GM10266 (cell line): ENCODE measurements at regions not wholly inside any gene's neighbourhood (a gene's known extent, or its start where the extent isn't known, plus 50 kb on each side); places are given as distances from the start of the nearest gene placed in this dataset.

Source experiments
- DNase-seq: peaks from one replicate; pipeline ENCODE4 v3.0.0; 2012; ENCODE audit errors: extremely low spot score
- TF ChIP-seq, protein P1 (sequence below): IDR thresholded peaks from 2 replicates; pipeline ENCODE4 v1.5.1; 2012; ENCODE audit warnings: mild to moderate bottlenecking, low read depth; ENCODE audit not compliant: control insufficient read depth, insufficient read depth; ENCODE audit errors: missing control alignments

DNA sequence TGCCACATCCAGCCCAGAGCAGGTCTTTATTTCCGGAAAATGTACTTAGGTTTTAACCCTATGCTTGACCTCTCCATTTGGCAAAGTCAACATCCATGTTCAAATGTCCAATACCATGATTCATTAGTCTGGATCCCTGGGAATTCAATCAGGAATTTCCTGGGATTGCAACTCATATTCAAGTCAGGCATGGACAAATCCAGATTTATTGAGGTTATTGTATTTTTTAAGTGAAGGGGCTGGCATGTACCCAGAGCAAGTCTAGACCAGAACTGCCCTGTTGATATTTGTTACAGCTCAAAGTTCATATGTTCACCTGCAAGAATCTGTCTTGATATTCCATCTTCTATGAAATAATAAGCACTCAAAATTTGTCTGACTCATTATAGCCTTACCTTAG lies 521.1 kb downstream of the ADGRL2 start:
- TF ChIP-seq, protein P1, sequence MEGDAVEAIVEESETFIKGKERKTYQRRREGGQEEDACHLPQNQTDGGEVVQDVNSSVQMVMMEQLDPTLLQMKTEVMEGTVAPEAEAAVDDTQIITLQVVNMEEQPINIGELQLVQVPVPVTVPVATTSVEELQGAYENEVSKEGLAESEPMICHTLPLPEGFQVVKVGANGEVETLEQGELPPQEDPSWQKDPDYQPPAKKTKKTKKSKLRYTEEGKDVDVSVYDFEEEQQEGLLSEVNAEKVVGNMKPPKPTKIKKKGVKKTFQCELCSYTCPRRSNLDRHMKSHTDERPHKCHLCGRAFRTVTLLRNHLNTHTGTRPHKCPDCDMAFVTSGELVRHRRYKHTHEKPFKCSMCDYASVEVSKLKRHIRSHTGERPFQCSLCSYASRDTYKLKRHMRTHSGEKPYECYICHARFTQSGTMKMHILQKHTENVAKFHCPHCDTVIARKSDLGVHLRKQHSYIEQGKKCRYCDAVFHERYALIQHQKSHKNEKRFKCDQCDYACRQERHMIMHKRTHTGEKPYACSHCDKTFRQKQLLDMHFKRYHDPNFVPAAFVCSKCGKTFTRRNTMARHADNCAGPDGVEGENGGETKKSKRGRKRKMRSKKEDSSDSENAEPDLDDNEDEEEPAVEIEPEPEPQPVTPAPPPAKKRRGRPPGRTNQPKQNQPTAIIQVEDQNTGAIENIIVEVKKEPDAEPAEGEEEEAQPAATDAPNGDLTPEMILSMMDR: no peak
- no peak for DNase-seq

DNA sequence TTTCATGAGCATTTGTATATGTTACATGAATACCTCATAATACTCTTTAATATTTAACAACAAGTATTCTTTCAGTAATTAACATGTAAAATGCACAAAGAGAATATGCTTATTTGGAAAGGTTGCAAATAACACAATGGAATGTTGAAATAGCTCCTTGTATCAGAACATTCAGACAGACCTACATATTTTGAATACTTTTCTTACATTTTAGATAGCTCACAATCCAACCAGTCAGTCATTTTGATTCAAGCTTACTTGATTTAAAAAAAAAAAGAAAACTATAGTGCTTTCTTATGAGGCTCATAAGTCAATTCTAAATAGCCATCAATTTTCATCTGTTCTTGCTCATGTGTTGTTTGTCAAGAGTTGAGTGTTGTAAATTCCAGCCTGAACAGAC lies 518.8 kb downstream of the ADGRL2 start:
- TF ChIP-seq, protein P1: no peak
- DNase-seq: no peak

DNA sequence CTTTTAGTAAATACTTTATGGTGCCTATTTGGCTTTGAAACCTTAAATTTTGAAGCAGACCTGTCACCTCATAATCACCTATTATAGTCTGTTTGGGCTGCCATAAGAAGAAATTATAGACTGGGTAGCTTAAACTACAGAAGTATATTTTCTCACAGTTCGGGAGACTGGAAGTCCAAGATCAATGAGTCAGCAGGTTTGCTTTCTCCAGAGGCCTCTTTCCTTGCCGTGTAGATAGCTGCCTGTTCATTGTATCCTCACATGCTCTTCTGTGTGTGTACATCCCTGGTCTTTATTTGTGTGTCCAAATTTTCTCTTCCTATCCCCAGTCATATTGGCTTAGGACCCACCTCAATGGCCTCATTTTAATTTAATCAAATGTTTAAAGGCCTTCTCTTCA lies 518.2 kb downstream of the ADGRL2 start:
- DNase-seq: no peak
- TF ChIP-seq, protein P1: no peak

DNA sequence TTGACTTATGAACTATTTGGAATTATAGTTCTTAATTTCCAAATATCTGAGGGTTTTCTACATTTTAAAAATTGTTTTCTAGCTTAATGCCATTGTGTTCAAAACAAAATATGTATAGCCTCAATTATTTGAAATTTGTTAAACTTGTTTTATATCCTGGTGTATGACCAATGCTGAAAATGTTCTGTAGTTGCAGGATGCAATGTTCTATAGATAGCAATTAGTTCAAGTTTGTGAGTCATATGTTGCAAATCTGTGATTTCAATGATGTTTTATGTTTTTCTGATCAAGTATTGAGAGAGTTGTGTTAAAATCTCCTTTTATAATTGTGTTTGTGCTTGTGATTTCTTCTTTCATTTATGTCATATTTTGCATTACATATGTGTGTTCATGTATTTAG lies 517.5 kb downstream of the ADGRL2 start:
- TF ChIP-seq, protein P1: no peak
- DNase-seq: no peak

DNA sequence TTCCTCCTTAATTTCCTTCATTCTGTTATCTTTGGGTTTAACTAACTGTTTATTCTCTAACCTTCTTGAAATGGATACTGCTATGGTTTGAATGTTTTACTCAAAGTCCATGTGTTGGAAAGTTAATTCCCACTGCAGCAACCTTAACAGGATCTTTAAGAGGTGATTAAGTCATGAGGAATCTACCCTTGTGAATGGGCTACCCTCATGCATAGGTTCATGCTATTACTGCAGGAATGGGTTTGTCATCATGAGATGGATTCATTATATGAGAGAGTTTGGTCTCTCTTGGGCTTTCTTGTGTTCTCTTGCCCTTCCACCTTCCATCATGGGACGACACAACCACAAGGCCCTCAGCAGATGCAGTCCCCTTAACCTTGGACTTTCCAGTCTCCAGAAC lies 516.9 kb downstream of the ADGRL2 start:
- TF ChIP-seq, protein P1: no peak
- DNase-seq: no peak

DNA sequence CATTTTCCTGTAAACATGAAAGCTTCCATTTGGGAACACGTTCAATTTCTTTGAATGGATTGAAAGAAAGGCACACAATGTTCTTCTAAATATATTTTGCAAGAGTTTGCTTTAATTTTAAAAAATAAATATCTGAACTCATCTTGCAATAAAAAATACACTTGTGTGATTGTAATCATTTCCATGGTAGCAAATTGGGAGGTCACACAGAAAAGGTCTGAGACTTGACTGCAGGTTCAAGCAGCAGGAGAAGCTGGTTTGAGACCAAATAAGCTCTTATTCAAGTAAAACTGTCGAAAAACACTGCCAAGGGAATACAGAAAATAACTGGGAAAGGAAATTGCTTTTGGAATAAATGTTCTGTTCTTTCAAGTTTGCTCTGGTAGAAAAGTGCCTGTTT lies 498.9 kb downstream of the ADGRL2 start:
- no peak for DNase-seq
- TF ChIP-seq, protein P1: no peak

DNA sequence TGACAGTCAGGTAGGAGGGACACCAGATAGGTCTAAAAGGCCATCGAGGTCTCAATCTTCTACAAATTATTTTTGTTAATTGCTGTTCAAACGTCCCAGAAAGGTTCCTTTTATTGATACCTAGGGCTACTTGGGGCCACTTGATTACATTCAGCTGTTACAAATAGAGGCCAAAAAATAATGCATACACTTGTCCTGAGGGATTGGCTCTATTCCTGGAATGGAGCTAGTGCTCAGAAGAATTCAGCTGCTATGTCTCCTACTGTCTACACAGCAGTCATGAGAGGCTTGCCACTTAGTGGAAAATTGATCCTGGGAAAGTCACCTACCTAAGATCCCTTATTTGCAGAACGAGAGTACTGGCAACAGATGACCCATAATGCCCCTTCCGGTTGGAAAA lies 498.3 kb downstream of the ADGRL2 start:
- TF ChIP-seq, protein P1: no peak
- DNase-seq: no peak
